Astrocyte of the spinal cord (primary cell): ENCODE measurements at regions not wholly inside any gene's neighbourhood (a gene's known extent, or its start where the extent isn't known, plus 50 kb on each side); places are given as distances from the start of the nearest gene placed in this dataset.

Source experiments
- DNase-seq: peaks from one replicate; pipeline ENCODE4 v3.0.0; 2011; ENCODE audit warnings: low read depth, low spot score
- H3K4me3 ChIP-seq: 2 replicates; pipeline ENCODE4 v1.5.1; 2011; ENCODE audit warnings: low read depth, mild to moderate bottlenecking, low read length, moderate library complexity
- in situ Hi-C: cut with HindIII; loops from 2 replicates; pipeline ENCODE4 v1.10.0; 2017; ENCODE audit warnings: low sequenced_read_pairs
- TF ChIP-seq, protein P1 (sequence below): IDR thresholded peaks from 2 replicates; pipeline ENCODE4 v1.5.1; 2012; ENCODE audit warnings: low read depth, mild to moderate bottlenecking, low read length, inconsistent platforms

DNA sequence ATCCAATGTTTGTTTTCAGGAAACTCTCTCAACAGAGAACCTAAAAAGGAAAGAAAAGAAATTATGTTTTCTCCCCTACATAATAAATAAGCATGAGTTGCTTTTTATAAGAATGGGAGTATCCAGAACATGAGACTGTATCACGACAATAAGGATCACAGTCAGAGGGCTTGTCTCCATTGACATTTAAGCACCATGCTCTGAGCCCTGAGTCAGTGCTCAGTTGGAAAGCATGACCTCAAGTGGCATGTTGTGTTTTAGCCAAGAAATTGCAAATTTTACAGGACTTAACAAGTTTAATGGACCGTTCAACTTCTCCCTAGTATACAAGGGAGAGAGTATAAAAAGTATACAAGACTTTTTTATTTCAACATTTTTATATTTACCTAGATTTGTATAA, 431.6 kb downstream of the GJA1 start:
- no peak overlapping the region for H3K4me3 ChIP-seq
- in situ Hi-C loops = no loop called here
- TF ChIP-seq, protein P1, sequence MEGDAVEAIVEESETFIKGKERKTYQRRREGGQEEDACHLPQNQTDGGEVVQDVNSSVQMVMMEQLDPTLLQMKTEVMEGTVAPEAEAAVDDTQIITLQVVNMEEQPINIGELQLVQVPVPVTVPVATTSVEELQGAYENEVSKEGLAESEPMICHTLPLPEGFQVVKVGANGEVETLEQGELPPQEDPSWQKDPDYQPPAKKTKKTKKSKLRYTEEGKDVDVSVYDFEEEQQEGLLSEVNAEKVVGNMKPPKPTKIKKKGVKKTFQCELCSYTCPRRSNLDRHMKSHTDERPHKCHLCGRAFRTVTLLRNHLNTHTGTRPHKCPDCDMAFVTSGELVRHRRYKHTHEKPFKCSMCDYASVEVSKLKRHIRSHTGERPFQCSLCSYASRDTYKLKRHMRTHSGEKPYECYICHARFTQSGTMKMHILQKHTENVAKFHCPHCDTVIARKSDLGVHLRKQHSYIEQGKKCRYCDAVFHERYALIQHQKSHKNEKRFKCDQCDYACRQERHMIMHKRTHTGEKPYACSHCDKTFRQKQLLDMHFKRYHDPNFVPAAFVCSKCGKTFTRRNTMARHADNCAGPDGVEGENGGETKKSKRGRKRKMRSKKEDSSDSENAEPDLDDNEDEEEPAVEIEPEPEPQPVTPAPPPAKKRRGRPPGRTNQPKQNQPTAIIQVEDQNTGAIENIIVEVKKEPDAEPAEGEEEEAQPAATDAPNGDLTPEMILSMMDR = no peak
- no peak for DNase-seq

DNA sequence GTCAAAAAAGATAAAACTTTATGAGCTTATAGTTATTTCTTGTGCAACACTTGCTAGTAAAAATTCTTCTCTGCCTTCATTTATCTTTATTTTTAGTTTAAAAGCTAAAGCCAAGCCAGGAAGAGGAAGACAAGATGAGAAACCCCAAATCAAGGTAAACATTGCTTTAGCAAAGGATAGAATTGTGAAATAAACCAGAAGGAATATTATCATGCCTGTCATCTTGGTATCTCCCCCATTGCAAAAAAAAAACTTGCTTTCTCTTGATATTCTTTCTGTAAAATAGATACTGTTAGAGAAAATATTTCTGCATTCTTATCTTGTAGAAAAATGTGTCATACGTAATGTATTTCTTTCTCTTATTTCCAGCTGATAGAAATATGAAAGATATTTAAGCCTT, 432.8 kb downstream of the GJA1 start:
- DNase-seq = no peak
- TF ChIP-seq, protein P1 = no peak
- no peak overlapping the region for H3K4me3 ChIP-seq
- in situ Hi-C loops = no loop called here

DNA sequence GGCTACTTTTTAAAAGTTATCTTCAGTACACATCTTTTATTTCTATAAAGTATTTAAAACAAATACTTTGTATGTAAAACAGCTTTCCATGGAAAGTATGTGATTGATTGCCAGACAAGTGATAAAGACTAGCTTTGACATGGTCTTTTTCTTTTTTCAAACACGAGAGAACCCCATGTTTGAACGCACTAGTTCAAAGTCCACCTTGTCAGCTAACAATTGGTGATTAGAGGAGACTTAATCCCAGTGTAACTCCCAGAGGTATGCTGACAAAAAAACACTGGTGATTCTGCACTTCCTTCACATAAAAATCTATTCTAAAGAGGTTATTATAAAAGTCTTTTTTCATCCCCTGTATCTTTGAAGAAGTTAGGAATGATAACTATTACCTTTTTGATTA, 438.1 kb downstream of the GJA1 start:
- TF ChIP-seq, protein P1 = no peak
- DNase-seq = no peak
- in situ Hi-C loops = no loop called here

DNA sequence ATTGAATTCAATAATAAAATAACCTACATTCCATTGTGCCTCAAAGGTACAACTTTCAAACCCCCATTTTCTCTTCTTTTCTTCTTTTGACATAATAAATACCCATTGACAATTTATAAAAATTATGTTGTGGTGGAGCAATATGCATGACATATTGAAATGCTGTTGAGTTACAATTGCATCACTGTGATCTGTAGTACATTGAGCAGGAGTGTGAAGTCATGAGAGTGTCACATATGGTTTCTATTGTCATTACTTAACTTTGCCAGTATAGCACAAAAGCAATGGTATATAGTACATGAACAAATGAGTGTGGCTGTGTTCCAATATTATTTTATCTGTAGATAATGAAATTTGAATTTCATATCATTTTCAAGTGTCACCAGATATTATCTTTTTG, 441.3 kb downstream of the GJA1 start:
- DNase-seq = no peak
- TF ChIP-seq, protein P1 = no peak
- H3K4me3 ChIP-seq = no peak overlapping the region
- in situ Hi-C loops = no loop called here

More for the DNA sequence above, 438.1 kb downstream of the GJA1 start:
- no peak overlapping the region for H3K4me3 ChIP-seq

DNA sequence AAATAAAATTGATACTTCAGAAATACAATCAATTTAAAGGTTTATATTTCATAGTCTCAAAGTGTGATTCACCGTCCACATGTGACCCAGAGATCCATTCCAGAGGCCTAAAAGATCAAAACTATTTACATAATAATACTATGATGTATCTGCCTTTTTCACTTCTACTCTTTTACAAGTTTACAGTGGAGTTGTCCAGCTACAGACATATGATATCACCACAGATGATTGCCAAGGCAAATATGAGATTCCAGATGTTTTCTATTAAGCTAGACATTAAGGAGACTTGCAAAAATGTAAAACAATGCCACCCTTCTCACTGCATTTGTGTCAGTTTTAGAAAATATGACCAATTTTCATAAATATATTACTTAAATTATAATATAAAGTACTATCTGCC, 443.7 kb downstream of the GJA1 start:
- H3K4me3 ChIP-seq = no peak overlapping the region
- TF ChIP-seq, protein P1 = no peak
- in situ Hi-C loops = no loop called here
- peak; percentile 90 for DNase-seq

DNA sequence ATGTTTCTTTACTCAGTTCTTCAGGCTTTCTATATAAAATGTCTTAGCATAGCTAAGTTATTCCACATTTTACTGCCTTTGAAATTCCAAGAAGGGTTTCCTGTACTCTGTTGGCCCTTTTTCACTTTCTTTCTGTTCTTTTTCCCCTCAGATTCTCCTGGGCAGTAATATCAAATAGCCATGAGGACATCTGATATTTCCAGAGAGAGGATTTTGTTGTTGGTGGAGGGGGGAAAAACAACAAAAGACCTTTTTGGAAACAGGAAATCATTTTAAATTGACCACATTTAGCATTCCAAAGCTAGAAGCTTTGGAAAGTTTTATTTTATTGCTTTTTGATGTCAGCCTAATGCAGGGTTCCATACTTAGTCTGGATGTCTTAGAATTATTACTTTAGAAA, 445.4 kb downstream of the GJA1 start:
- TF ChIP-seq, protein P1 = no peak
- H3K4me3 ChIP-seq = no peak overlapping the region
- in situ Hi-C loops = no loop called here
- no peak for DNase-seq
